ENCODE measurements at regions not wholly inside any gene's neighbourhood (a gene's known extent, or its start where the extent isn't known, plus 50 kb on each side); places are given as distances from the start of the nearest gene placed in this dataset.

GRCh38 chr3:76429581-76430177 lies 610.2 kb upstream of the ROBO2 start:
- Histone ChIP-seq H3K27me3 (ENCODE audit: low read length) (no peaks in the 10 kb centered on the region), H3K9ac (ENCODE audit: low read length) (no peak overlapping the region), H3K9me3 (ENCODE audit: low read length) (no peaks in the 10 kb centered on the region), H4K20me1 (ENCODE audit: insufficient read depth, low read depth, low read length) (no peaks in the 10 kb centered on the region), H3K36me3 (ENCODE audit: insufficient read depth, low read length) (no peaks in the 10 kb centered on the region), H3K9me2 (replicated peaks; ENCODE audit: insufficient read depth, low read length) (no peaks in the 10 kb centered on the region), H3K4me3 (ENCODE audit: low read length) (no peak overlapping the region), H3K27ac (ENCODE audit: low read length) (no peak overlapping the region), H3K79me2 (ENCODE audit: low read length) (no peaks in the 10 kb centered on the region), H3K4me2 (ENCODE audit: low read depth, low read length, poor library complexity, severe bottlenecking) (no peak overlapping the region), H3K4me1 (ENCODE audit: low read length) (no peaks in the 10 kb centered on the region), H2AFZ (ENCODE audit: low read length) (no peak overlapping the region)
- DNase-seq = no peak

GRCh38 chr3:76432396-76432795 lies 607.5 kb upstream of the ROBO2 start:
- Histone ChIP-seq H3K4me2 (ENCODE audit: low read depth, low read length, poor library complexity, severe bottlenecking) (no peak overlapping the region), H4K20me1 (ENCODE audit: insufficient read depth, low read depth, low read length) (no peaks in the 10 kb centered on the region), H2AFZ (ENCODE audit: low read length) (no peak overlapping the region)

GRCh38 chr3:76436894-76437293 lies 603.0 kb upstream of the ROBO2 start:
- no peaks in the 10 kb centered on the region for H3K4me1 ChIP-seq (ENCODE audit: low read length)
- H3K4me3 ChIP-seq (ENCODE audit: low read length) = no peak overlapping the region
- H3K4me2 ChIP-seq (ENCODE audit: low read depth, low read length, poor library complexity, severe bottlenecking) = no peak overlapping the region
- H3K27ac ChIP-seq (ENCODE audit: low read length) = no peak overlapping the region
- no peaks in the 10 kb centered on the region for H3K36me3 ChIP-seq (ENCODE audit: insufficient read depth, low read length)
- DNase-seq = no peak
- H2AFZ ChIP-seq (ENCODE audit: low read length) = no peak overlapping the region
- H3K27me3 ChIP-seq (ENCODE audit: low read length) = no peaks in the 10 kb centered on the region
- no peak overlapping the region for H3K9ac ChIP-seq (ENCODE audit: low read length)
- H3K9me3 ChIP-seq (ENCODE audit: low read length) = no peaks in the 10 kb centered on the region
- H4K20me1 ChIP-seq (ENCODE audit: insufficient read depth, low read depth, low read length) = no peaks in the 10 kb centered on the region
- no peaks in the 10 kb centered on the region for H3K79me2 ChIP-seq (ENCODE audit: low read length)
- no peaks in the 10 kb centered on the region for H3K9me2 ChIP-seq (replicated peaks; ENCODE audit: insufficient read depth, low read length)

More at GRCh38 chr3:76432396-76432795, 607.5 kb upstream of the ROBO2 start:
- H3K9ac ChIP-seq (ENCODE audit: low read length) = no peak overlapping the region
- no peak overlapping the region for H3K27ac ChIP-seq (ENCODE audit: low read length)
- no peak for DNase-seq
- no peaks in the 10 kb centered on the region for H3K9me2 ChIP-seq (replicated peaks; ENCODE audit: insufficient read depth, low read length)
- no peaks in the 10 kb centered on the region for H3K79me2 ChIP-seq (ENCODE audit: low read length)
- no peaks in the 10 kb centered on the region for H3K27me3 ChIP-seq (ENCODE audit: low read length)
- H3K36me3 ChIP-seq (ENCODE audit: insufficient read depth, low read length) = no peaks in the 10 kb centered on the region
- H3K4me1 ChIP-seq (ENCODE audit: low read length) = no peaks in the 10 kb centered on the region
- H3K9me3 ChIP-seq (ENCODE audit: low read length) = no peaks in the 10 kb centered on the region
- no peak overlapping the region for H3K4me3 ChIP-seq (ENCODE audit: low read length)

- Histone ChIP-seq H3K79me2 (ENCODE audit: low read length) (no peaks in the 10 kb centered on the region), H3K9me2 (replicated peaks; ENCODE audit: insufficient read depth, low read length) (no peaks in the 10 kb centered on the region), H3K9ac (ENCODE audit: low read length) (no peak overlapping the region), H3K36me3 (ENCODE audit: insufficient read depth, low read length) (no peaks in the 10 kb centered on the region), H3K27ac (ENCODE audit: low read length) (no peak overlapping the region), H3K4me3 (ENCODE audit: low read length) (no peak overlapping the region), H4K20me1 (ENCODE audit: insufficient read depth, low read depth, low read length) (no peaks in the 10 kb centered on the region), H3K9me3 (ENCODE audit: low read length) (no peaks in the 10 kb centered on the region), H3K27me3 (ENCODE audit: low read length) (no peaks in the 10 kb centered on the region), H3K4me2 (ENCODE audit: low read depth, low read length, poor library complexity, severe bottlenecking) (no peak overlapping the region), H2AFZ (ENCODE audit: low read length) (no peak overlapping the region), H3K4me1 (ENCODE audit: low read length) (no peaks in the 10 kb centered on the region)
- no peak for DNase-seq
Measured at GRCh38 chr3:76438971-76439370, 600.9 kb upstream of the ROBO2 start.

GRCh38 chr3:76442374-76442915 lies 597.5 kb upstream of the ROBO2 start:
- no peak for DNase-seq
- no peaks in the 10 kb centered on the region for H3K36me3 ChIP-seq (ENCODE audit: insufficient read depth, low read length)
- H2AFZ ChIP-seq (ENCODE audit: low read length) = no peak overlapping the region
- H3K9me2 ChIP-seq (replicated peaks; ENCODE audit: insufficient read depth, low read length) = no peaks in the 10 kb centered on the region
- no peaks in the 10 kb centered on the region for H3K9me3 ChIP-seq (ENCODE audit: low read length)
- no peak overlapping the region for H3K9ac ChIP-seq (ENCODE audit: low read length)
- no peak overlapping the region for H3K4me2 ChIP-seq (ENCODE audit: low read depth, low read length, poor library complexity, severe bottlenecking)
- H3K79me2 ChIP-seq (ENCODE audit: low read length) = no peaks in the 10 kb centered on the region
- no peaks in the 10 kb centered on the region for H3K4me1 ChIP-seq (ENCODE audit: low read length)
- no peak overlapping the region for H3K4me3 ChIP-seq (ENCODE audit: low read length)
- no peaks in the 10 kb centered on the region for H4K20me1 ChIP-seq (ENCODE audit: insufficient read depth, low read depth, low read length)
- no peak overlapping the region for H3K27ac ChIP-seq (ENCODE audit: low read length)
- H3K27me3 ChIP-seq (ENCODE audit: low read length) = no peaks in the 10 kb centered on the region

GRCh38 chr3:76456322-76456721 lies 583.6 kb upstream of the ROBO2 start:
- Histone ChIP-seq H3K9ac (ENCODE audit: low read length) (no peak overlapping the region), H3K27ac (ENCODE audit: low read length) (no peak overlapping the region), H3K36me3 (ENCODE audit: insufficient read depth, low read length) (no peaks in the 10 kb centered on the region), H4K20me1 (ENCODE audit: insufficient read depth, low read depth, low read length) (no peaks in the 10 kb centered on the region), H3K4me3 (ENCODE audit: low read length) (no peak overlapping the region), H3K9me2 (replicated peaks; ENCODE audit: insufficient read depth, low read length) (no peaks in the 10 kb centered on the region), H3K9me3 (ENCODE audit: low read length) (peaks cover 3% of the 10 kb centered on the region; the same call in 1 of the 2 replicates), H2AFZ (ENCODE audit: low read length) (no peak overlapping the region), H3K4me2 (ENCODE audit: low read depth, low read length, poor library complexity, severe bottlenecking) (no peak overlapping the region), H3K27me3 (ENCODE audit: low read length) (no peaks in the 10 kb centered on the region), H3K4me1 (ENCODE audit: low read length) (no peaks in the 10 kb centered on the region), H3K79me2 (ENCODE audit: low read length) (no peaks in the 10 kb centered on the region)
- DNase-seq = no peak

GRCh38 chr3:76463501-76463900 lies 576.4 kb upstream of the ROBO2 start:
- H3K9me2 ChIP-seq (replicated peaks; ENCODE audit: insufficient read depth, low read length) = no peaks in the 10 kb centered on the region; the same call in 1 of the 2 replicates
- H3K4me1 ChIP-seq (ENCODE audit: low read length) = no peaks in the 10 kb centered on the region
- H3K79me2 ChIP-seq (ENCODE audit: low read length) = no peaks in the 10 kb centered on the region
- H3K4me2 ChIP-seq (ENCODE audit: low read depth, low read length, poor library complexity, severe bottlenecking) = no peak overlapping the region
- no peaks in the 10 kb centered on the region for H3K27me3 ChIP-seq (ENCODE audit: low read length)
- DNase-seq = no peak
- H2AFZ ChIP-seq (ENCODE audit: low read length) = no peak overlapping the region
- no peak overlapping the region for H3K9ac ChIP-seq (ENCODE audit: low read length)
- no peak overlapping the region for H3K4me3 ChIP-seq (ENCODE audit: low read length)
- H3K9me3 ChIP-seq (ENCODE audit: low read length) = no peaks in the 10 kb centered on the region
- no peaks in the 10 kb centered on the region for H3K36me3 ChIP-seq (ENCODE audit: insufficient read depth, low read length)
- H4K20me1 ChIP-seq (ENCODE audit: insufficient read depth, low read depth, low read length) = no peaks in the 10 kb centered on the region
- H3K27ac ChIP-seq (ENCODE audit: low read length) = no peak overlapping the region

DNA sequence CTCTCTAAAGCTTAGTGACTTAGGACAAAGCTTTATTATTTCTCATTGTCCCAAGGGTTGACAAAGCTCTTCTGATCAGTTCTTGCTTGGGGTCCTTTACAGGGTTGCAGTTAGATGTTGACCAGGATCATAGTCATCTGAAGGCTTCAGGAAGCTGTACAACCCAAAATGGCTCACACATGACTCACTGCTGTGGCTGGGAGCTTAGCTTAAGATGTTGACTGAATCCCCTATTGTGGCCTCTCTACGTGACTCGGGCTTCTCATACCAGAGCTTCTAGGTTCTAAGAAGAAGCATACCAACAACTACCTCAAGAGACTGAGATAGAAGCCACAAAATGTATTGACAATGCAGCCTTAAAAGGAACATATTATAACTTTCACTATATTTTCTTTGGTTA lies 569.6 kb upstream of the ROBO2 start:
- DNase-seq = no peak
- no peak overlapping the region for H3K9ac ChIP-seq (ENCODE audit: low read length)
- no peak overlapping the region for H3K4me2 ChIP-seq (ENCODE audit: low read depth, low read length, poor library complexity, severe bottlenecking)
- H2AFZ ChIP-seq (ENCODE audit: low read length) = no peak overlapping the region
- H3K9me2 ChIP-seq (replicated peaks; ENCODE audit: insufficient read depth, low read length) = no peaks in the 10 kb centered on the region; the same call in 1 of the 2 replicates
- no peaks in the 10 kb centered on the region for H3K4me1 ChIP-seq (ENCODE audit: low read length)
- no peaks in the 10 kb centered on the region for H3K27me3 ChIP-seq (ENCODE audit: low read length)
- no peak overlapping the region for H3K4me3 ChIP-seq (ENCODE audit: low read length)
- no peak overlapping the region for H3K27ac ChIP-seq (ENCODE audit: low read length)
- H3K36me3 ChIP-seq (ENCODE audit: insufficient read depth, low read length) = no peaks in the 10 kb centered on the region
- no peaks in the 10 kb centered on the region for H3K79me2 ChIP-seq (ENCODE audit: low read length)
- H4K20me1 ChIP-seq (ENCODE audit: insufficient read depth, low read depth, low read length) = no peaks in the 10 kb centered on the region
- H3K9me3 ChIP-seq (ENCODE audit: low read length) = no peaks in the 10 kb centered on the region
